Stimulated activated naive CD8-positive, alpha-beta T cell treated with anti-CD3 and anti-CD28 coated beads, Interleukin-15, amount 100 ng/mL, for 72 hours (primary cell): ENCODE measurements at regions not wholly inside any gene's neighbourhood (a gene's known extent, or its start where the extent isn't known, plus 50 kb on each side); places are given as distances from the start of the nearest gene placed in this dataset.

Experiments
- ATAC-seq: fragments of 150-1000 bp; cut with Tn5 transposase; 2 replicates; pipeline ENCODE4 v1.10.0; 2021; ENCODE audit warnings: mild to moderate bottlenecking, moderate library complexity
- DNase-seq, 2 donors: peaks; one replicate each; pipeline ENCODE4 v3.0.0; 2021 to 2022
- H3K27ac Mint-ChIP-seq, 2 donors: one replicate each; pipeline ENCODE4 v1.8.0; 2022; ENCODE audit warnings: mild to moderate bottlenecking in 2 of 2, mixed read lengths in 2 of 2, moderate library complexity in 2 of 2
- H3K27me3 Mint-ChIP-seq: one replicate; pipeline ENCODE4 v1.8.0; 2022; ENCODE audit warnings: mixed read lengths
- H3K4me1 Mint-ChIP-seq: one replicate; pipeline ENCODE4 v1.8.0; 2022; ENCODE audit warnings: mild to moderate bottlenecking, mixed read lengths
- H3K4me3 Mint-ChIP-seq, 2 donors: one replicate each; pipeline ENCODE4 v1.8.0; 2022; ENCODE audit warnings: mild to moderate bottlenecking in 2 of 2, mixed read lengths in 2 of 2, moderate library complexity in 1 of 2
- H3K9me3 Mint-ChIP-seq, 2 donors: one replicate each; pipeline ENCODE4 v1.8.0; 2022; ENCODE audit warnings: mixed read lengths in 2 of 2

DNA sequence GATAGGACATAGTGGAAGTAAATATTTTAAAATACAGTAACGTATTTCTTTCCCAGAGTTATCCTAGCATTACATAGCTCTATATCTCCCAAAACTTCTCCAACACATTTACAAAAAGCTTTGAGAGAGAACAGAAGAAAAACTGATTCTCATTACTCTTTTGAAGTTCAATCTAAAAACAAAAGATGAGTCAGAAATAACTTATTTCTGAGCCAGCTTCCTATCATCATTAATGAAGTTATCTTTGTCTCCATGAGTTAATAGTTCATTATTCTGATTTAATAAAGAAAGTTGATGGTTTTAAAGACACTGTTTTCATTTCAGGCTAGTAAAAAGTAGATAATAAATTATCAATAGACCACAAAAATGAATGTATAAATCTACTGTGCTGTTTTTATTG, 446.7 kb upstream of the SPRY2 start:
- Mint-ChIP-seq H3K27me3 (no peaks in the 10 kb centered on the region), H3K4me3 (no peak overlapping the region), H3K27ac (no peak overlapping the region), H3K9me3 (peaks cover 0 to 5% of the 10 kb centered on the region in 2 donors), H3K4me1 (no peaks in the 10 kb centered on the region)
- DNase-seq (no peak), ATAC-seq (no peak)

DNA sequence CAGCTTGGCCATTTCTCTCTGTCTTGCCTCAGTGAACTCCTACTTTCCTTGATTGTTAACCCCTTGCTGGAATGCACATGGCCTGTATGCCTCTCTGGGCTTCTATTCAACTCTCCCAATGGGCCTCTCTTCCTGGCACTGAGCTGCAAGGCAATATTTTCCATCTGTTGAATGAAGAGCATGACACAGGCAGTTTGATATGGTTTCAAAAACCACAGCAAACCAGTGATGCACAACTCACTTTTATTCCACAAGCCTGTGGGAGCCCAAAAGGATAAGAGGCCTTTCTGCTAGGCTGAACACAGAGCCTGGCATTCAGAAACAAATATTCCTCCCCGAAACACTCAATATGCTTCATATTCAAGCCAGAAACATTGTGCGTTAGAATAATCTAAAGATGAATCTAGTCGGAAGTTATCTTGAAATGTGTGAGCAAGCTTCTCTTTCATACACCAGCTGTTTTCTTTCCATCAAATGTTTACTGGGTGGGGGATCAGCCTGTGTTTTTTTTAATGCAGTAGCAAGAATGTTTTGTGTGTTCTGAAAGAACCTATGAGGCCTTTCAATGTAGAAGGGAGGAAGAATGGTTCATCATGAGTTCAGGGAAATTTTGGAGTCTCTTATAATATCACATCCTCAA, 443.1 kb upstream of the SPRY2 start:
- Mint-ChIP-seq H3K27me3 (no peaks in the 10 kb centered on the region), H3K4me1 (no peaks in the 10 kb centered on the region), H3K27ac (no peak overlapping the region), H3K9me3 (no peaks in the 10 kb centered on the region), H3K4me3 (no peak overlapping the region)
- DNase-seq: no peak
- no peak for ATAC-seq

DNA sequence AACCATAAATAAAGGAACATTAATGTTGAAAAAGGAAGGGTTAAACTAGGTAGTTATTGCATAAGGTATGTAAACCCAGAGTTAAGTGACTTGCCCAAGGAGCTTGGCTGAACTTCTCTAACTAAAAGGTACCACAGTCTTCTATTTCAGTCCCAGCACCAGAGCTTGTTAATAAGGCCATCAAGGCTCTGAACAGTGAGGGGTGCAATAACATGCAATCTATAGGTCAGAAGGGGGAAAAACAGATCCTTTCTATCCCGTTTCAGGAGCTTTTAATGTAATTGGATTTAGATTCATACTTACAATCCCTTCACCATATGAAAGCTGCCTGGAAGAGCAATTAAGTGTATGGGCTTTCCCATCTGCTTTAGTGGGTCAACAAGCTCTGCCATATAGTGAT, 441.5 kb upstream of the SPRY2 start:
- Mint-ChIP-seq H3K4me3 (no peak overlapping the region), H3K27ac (no peak overlapping the region), H3K9me3 (no peaks in the 10 kb centered on the region), H3K4me1 (no peaks in the 10 kb centered on the region), H3K27me3 (no peaks in the 10 kb centered on the region)
- ATAC-seq (no peak), DNase-seq (no peak)

DNA sequence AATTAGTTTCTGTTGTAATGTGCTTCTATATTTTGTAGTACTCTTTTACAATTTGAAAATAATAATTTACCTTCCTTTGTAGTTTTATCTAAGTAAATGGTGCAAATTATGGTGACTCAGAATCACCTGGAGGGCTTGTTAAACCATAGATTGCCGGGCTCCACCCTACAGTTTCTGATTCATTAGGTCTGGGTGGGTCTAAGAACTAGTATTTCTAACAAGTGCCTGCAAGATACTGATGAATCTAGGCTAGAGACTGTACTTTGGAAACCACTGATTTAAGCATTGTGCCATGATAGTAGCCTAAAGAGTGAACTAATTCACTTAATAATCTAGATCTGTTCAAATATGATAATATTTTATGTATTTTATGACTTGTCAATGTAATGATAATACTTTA, 437.4 kb upstream of the SPRY2 start:
- DNase-seq (no peak), ATAC-seq (no peak)
- Mint-ChIP-seq H3K4me1 (no peaks in the 10 kb centered on the region), H3K9me3 (no peaks in the 10 kb centered on the region), H3K27me3 (no peaks in the 10 kb centered on the region), H3K27ac (no peak overlapping the region), H3K4me3 (no peak overlapping the region)

DNA sequence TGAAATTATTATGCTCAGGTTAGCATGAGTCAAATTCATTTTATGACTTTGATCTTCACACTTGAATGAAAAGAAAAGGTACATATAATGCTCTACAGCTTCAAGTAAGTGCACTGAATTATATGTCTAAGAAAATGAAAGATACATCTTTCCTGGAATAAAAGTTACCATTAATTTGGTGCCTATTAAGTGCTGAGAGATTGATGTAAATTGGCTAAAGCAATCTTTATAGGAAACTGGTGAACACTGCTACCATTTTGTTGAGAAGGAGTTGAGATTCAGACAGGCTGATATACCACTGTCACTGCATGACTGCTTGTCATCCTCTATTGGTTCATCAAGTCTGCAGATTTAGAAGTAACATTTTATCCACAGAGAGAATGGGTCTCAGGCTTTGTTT, 416.8 kb upstream of the SPRY2 start:
- H3K4me3 Mint-ChIP-seq: no peak overlapping the region
- peaks cover 4 to 12% of the 10 kb centered on the region in 2 donors for H3K9me3 Mint-ChIP-seq
- DNase-seq: no peak
- H3K27me3 Mint-ChIP-seq: no peaks in the 10 kb centered on the region
- ATAC-seq: no peak
- H3K4me1 Mint-ChIP-seq: no peaks in the 10 kb centered on the region
- no peak overlapping the region for H3K27ac Mint-ChIP-seq

DNA sequence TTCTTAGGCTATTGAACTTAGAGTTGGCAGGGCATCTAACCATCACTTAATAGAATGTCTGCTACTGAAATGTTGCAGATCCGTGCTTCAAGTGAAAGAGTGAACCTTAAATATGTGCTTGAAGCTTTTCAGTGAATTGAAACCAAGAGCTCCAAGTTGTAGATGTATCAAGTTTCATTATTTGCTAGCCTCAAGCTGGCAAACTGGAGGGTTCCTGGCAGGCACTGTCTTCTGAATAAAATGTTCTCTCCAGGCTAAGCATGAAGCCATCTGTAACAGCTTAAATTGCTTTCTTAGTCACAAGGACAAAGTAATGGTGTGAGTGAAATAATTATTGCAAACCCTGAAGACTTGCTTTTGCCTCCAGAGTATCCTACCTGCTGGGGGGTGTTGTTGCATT, 415.0 kb upstream of the SPRY2 start:
- Mint-ChIP-seq H3K9me3 (peaks cover 0 to 13% of the 10 kb centered on the region in 2 donors), H3K4me1 (no peaks in the 10 kb centered on the region), H3K4me3 (no peak overlapping the region), H3K27me3 (no peaks in the 10 kb centered on the region), H3K27ac (no peak overlapping the region)
- no peak for ATAC-seq
- no peak for DNase-seq

DNA sequence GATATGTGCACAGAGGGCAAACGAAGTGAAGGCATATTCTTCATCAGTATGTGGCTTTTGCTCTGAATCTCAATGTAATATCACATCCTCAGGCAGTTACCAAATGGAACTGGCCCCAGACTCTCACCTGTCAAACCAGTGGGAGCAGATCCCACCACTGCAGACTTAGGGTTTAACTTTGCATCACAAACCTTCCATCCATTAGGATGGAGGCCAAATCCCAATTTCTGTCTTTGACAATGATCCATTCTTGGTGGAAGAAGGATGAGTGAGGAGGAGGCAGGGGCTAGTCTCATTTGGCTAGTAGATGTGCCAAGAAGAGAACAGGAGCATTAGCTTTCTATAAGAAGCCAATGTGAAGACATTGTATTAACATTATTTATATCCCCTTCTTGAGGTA, 413.5 kb upstream of the SPRY2 start:
- Mint-ChIP-seq H3K9me3 (peaks cover 0 to 13% of the 10 kb centered on the region in 2 donors), H3K4me1 (no peaks in the 10 kb centered on the region), H3K27me3 (no peaks in the 10 kb centered on the region), H3K27ac (no peak overlapping the region), H3K4me3 (no peak overlapping the region)
- ATAC-seq (no peak), DNase-seq (no peak)

DNA sequence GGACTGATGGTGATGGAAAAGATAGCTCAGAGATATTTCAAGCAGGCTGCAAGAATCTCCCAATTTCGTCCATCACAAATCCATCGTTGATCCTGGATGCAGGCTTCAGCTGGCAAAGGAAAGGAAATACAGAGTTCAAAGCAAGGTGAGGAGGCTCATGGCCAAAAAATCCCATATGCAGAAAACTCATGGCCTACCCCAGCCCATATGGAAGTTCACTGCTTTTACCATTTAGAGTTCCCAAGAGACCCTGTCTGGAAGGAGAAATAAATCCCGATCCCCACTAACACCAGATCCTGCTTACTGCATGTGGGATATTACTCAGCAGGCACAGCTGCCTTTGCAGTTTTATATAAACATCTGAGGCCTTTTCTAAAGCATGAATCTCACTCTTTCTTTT, 412.9 kb upstream of the SPRY2 start:
- no peak for ATAC-seq
- no peak for DNase-seq
- no peaks in the 10 kb centered on the region for H3K4me1 Mint-ChIP-seq
- no peak overlapping the region for H3K4me3 Mint-ChIP-seq
- H3K9me3 Mint-ChIP-seq: peaks cover 0 to 13% of the 10 kb centered on the region in 2 donors
- H3K27me3 Mint-ChIP-seq: no peaks in the 10 kb centered on the region
- no peak overlapping the region for H3K27ac Mint-ChIP-seq

DNA sequence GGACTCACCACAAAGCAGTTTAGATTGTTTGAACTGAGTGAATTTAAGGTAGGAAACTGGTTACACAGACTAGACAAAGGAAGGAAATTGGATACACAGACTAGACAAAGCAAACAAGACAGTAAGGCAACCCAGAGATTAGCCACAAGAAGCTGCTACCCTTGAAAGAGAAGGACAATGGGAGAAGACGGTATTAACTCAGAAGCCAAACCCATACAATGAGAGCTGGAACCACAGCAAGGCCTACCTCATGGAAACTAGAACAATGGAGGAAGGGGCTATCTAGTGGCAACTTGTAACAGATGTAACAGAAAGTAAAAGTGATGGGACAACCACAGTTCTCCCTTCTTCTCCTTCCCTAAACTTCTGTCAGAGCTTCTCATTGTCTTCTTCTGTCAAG, 410.9 kb upstream of the SPRY2 start:
- no peak overlapping the region for H3K4me3 Mint-ChIP-seq
- no peaks in the 10 kb centered on the region for H3K27me3 Mint-ChIP-seq
- H3K9me3 Mint-ChIP-seq: peaks cover 0 to 6% of the 10 kb centered on the region in 2 donors
- no peak for ATAC-seq
- no peak overlapping the region for H3K27ac Mint-ChIP-seq
- DNase-seq: no peak
- H3K4me1 Mint-ChIP-seq: no peaks in the 10 kb centered on the region

DNA sequence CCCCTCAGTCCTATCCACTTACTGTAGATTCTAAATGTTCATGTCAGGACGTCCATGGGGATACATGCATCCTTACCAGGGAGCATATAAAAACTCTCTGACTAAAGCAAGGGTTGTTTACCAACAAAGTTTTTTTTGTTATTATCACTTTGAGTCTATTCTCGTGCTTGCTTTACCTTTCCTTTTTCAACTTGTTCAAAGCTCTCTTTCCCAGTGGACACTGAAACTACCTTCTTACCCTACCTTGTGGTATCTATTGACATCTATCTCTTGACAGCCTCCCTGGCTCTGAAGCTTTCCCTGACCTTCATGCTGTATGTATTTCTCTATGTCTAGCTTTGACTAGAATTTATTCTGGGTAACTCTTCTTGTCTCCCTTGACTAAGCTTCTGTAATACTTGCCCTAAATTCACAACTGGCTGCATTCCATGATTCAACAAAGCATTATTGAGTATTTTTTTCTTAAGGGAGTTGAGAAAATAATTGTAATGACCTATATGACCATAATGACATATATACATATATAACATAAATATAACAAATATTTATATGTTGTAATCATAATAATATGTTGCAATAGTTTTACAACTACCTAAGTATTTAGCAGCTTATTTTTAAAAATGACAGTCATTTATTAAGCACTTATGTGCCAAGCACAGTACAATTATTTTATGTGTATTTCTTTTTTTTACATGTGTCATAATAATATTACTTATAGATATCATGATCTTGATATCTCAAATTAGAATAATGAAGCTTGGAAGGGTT, 403.4 kb upstream of the SPRY2 start:
- H3K27me3 Mint-ChIP-seq: no peaks in the 10 kb centered on the region
- H3K4me3 Mint-ChIP-seq: no peak overlapping the region
- H3K27ac Mint-ChIP-seq: no peak overlapping the region
- peaks cover 0 to 4% of the 10 kb centered on the region in 2 donors for H3K9me3 Mint-ChIP-seq
- H3K4me1 Mint-ChIP-seq: no peaks in the 10 kb centered on the region
- DNase-seq: no peak
- ATAC-seq: no peak

DNA sequence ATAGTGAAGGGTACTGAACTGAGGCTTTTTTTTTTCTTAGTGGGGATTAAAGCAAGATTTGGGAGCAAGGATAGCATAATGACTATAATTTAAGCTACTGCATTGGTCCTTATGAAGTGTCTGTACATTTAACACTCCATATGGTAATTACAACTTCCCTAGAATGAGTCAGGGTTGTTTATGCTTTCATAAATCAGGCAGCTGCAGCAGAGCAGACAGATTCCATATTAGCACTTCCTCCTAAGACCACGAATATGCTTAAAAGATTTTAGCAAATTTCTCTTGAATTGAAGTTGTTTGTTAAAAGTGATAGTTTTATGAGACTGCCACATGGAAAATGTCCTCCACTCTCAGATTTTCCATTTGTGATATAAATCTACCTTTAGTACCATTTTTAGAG, 401.1 kb upstream of the SPRY2 start:
- H3K4me1 Mint-ChIP-seq: no peaks in the 10 kb centered on the region
- no peak overlapping the region for H3K27ac Mint-ChIP-seq
- peaks cover 7 to 11% of the 10 kb centered on the region in 2 donors for H3K9me3 Mint-ChIP-seq
- ATAC-seq: no peak
- no peaks in the 10 kb centered on the region for H3K27me3 Mint-ChIP-seq
- no peak overlapping the region for H3K4me3 Mint-ChIP-seq
- no peak for DNase-seq

DNA sequence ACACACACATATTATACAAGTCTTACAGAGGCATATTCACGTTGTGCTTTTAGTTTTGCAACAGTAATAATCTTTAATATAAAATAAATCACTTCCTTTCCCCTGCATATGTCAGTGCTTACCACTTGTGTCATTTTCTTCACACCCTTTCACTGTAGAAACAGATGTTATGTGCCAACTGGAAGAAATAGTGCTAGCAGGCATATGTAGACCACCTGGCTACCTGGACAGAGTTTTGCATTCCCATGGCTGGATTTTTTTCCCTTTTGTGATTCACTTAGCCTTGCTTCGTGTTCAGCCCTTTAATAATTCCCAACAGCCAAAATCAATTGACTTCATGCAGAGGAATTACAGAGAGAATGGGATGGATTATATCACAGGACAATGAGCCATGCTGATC, 399.1 kb upstream of the SPRY2 start:
- H3K27me3 Mint-ChIP-seq: no peaks in the 10 kb centered on the region
- H3K4me1 Mint-ChIP-seq: no peaks in the 10 kb centered on the region
- peaks cover 12 to 15% of the 10 kb centered on the region in 2 donors for H3K9me3 Mint-ChIP-seq
- H3K4me3 Mint-ChIP-seq: no peak overlapping the region
- no peak overlapping the region for H3K27ac Mint-ChIP-seq
- ATAC-seq (no peak), DNase-seq (no peak)

DNA sequence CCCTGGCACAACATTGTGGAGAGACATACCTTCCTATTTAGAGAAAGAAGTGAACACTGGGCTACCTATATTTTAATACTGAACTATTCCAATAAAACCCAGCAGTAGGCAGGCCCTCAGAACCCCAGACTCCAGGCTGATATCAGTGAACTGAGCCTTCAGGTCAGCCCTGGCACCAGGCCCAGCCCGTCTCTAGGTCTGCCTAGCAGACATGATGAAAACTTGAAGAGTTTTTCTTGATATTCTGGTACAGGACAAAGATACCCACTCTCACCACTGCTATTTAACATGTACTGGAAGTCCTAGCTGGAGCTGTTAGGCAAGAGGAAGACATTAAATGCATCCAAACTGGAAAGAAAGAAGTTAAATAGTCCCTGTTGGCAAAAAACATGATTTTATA, 396.6 kb upstream of the SPRY2 start:
- no peak for ATAC-seq
- H3K27me3 Mint-ChIP-seq: no peaks in the 10 kb centered on the region
- peaks cover 10 to 23% of the 10 kb centered on the region in 2 donors for H3K9me3 Mint-ChIP-seq
- H3K4me1 Mint-ChIP-seq: no peaks in the 10 kb centered on the region
- H3K4me3 Mint-ChIP-seq: no peak overlapping the region
- no peak overlapping the region for H3K27ac Mint-ChIP-seq
- no peak for DNase-seq

DNA sequence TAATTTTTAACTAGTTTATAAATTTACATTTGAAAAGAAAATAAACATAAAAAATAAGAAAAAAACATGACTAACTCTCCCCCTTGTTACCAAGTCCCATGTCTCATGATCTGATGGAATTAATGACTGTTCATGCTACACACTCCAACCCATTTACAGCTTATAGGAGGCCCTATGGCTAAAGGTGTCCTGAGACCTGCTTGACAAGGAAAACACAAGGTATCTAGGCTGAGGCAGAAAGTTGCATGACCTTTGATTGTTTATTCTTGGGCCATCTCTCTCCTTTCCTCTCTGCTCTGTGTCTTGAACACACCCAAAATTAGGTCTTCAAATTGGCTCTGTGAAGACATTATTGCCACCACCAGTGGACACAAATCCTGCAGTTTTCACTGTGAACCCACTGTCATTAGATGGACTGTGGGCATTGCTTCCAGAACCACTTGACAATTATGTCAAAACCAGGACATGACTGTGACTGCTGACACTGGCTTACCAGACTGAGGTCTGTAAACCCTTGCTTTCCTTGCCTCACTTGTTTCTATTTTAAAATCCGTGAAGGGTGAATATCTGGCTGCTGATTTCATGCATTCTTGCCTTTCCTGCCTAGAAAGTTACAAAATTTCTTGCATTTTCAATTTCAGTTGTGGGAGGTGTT, 386.5 kb upstream of the SPRY2 start:
- no peak overlapping the region for H3K27ac Mint-ChIP-seq

DNA sequence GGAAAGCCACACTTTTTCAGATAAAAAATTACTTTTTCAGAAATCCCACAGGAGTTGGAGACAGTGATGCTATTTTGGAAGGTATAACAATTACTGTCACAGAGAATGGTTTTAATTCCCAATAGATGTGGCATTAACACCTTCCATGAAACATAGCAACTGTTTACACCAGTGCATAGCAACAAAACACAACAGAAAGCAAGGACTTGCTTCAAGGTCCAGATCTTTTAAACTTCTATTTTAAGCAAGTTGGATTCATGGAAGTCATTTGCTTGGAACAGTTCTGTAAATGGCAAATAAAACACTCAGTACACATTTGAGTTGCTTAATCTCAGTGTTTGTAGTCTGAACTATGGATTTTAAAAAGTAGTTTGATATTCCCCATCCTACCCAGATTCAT, 385.9 kb upstream of the SPRY2 start:
- Mint-ChIP-seq H3K9me3 (peaks cover 0 to 9% of the 10 kb centered on the region in 2 donors), H3K4me3 (no peak overlapping the region), H3K4me1 (no peaks in the 10 kb centered on the region), H3K27ac (no peak overlapping the region), H3K27me3 (no peaks in the 10 kb centered on the region)
- no peak for ATAC-seq
- no peak for DNase-seq

More for the DNA sequence above, 386.5 kb upstream of the SPRY2 start:
- no peaks in the 10 kb centered on the region for H3K27me3 Mint-ChIP-seq
- peaks cover 0 to 9% of the 10 kb centered on the region in 2 donors for H3K9me3 Mint-ChIP-seq
- DNase-seq (no peak), ATAC-seq (no peak)
- no peak overlapping the region for H3K4me3 Mint-ChIP-seq
- H3K4me1 Mint-ChIP-seq: no peaks in the 10 kb centered on the region

DNA sequence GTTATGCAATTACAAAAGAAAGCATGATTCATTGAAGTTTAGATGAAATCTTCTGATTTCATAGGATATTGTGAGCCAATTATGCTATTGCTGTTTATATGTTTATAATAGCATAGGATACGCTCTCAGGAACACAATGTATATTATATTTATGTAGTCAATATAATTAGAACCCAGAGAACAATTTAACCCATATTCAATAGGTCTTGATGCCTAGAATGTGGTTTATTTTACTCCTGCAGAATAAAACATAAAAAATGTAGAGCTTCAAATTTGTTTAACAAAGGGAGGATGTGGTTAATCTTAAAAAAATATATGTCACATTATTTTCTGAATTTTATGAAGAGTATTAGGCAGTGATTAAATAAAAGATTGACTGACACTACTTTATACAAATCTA, 380.8 kb upstream of the SPRY2 start:
- Mint-ChIP-seq H3K9me3 (no peaks in the 10 kb centered on the region), H3K4me3 (no peak overlapping the region), H3K27ac (no peak overlapping the region), H3K27me3 (no peaks in the 10 kb centered on the region), H3K4me1 (no peaks in the 10 kb centered on the region)
- ATAC-seq (no peak), DNase-seq (no peak)
